GM18870 (cell line): ENCODE measurements at regions not wholly inside any gene's neighbourhood (a gene's known extent, or its start where the extent isn't known, plus 50 kb on each side); places are given as distances from the start of the nearest gene placed in this dataset.
"Not testable (repeated sequence)": the region's sequence is repeated elsewhere in the genome, so short reads cannot be mapped to it uniquely, and the experiment has no call there.

Experiments used
- ATAC-seq: cut with Tn5 transposase; IDR thresholded peaks from one replicate; pipeline ENCODE4 v1.9.1; 2021; ENCODE audit warnings: moderate library complexity; ENCODE audit not compliant: unreplicated experiment

DNA sequence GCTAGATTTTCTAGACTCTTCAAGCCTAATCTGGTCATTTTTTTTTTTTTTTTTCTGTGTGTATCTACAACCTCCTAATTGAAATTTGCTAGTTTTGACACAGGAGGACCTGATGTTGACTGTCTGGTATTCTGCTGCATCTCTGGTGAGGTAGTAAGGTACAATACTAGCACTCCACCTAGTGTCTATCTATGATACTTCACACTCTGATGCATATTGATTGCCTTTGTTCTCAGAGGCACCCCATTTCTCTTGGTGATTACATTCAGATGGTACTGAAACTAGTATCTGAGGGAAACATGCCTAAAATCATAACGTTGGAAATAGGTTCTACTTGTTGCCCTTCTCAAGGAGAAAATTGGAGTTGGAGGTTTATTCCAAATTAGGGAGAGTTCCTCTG lies 930.5 kb upstream of the NOVA1 start:
- ATAC-seq = no peak

DNA sequence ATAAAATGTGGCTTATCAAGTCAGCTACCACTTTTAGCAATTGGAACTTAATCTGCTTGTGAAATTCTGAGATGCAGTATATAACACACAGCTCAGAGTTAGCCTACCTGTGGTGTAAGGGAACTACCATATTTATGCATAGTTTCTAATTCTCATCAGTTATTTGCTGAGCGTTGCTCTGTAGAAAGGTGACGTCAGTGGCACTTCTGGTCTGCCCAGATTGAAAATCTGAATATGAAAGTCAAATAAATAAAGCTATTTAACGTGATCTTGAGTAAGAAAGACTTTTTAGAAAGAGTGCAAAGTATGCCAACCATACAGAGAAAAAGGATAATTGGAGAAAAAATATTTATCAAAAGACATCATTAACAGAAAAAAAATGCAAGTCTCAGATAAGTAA lies 938.9 kb upstream of the NOVA1 start:
- ATAC-seq = no peak

DNA sequence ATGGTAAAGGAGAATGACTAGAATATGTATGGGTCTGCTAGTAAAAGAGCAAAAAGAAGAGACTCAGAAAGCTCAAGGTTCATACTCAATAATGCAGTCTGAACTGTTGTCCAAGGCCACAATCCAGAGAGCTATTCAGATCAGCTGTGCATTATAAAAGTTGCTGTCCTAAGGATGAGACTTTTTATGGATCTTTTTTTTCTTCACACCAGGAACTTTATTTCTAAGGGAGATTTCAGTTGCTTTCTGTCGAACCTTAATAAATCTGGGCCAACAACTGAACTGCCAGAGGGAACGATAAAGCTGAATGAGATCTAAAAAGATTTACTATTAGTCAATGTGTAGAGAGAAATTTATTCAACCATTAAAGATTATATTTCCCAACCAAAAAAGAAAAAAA lies 948.3 kb upstream of the NOVA1 start:
- ATAC-seq = no peak

DNA sequence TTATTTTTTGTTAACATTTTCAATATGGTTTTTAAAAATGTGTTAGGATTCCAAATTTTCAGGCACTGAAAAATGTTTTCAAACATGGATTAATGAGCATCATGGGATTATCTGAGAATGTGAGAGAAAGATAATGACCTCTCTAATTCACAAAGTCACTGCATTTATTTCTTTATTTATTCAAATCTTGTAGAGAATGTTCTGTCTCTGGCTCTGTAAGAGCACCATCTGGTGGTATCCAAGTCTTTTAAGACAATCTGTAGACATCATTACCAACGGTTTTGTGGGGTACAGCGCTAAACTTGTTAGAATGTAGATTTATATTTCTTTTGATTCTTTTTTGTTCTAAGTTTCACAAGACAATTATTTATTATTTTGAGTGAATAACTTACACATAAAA lies 956.0 kb upstream of the NOVA1 start:
- no peak for ATAC-seq

DNA sequence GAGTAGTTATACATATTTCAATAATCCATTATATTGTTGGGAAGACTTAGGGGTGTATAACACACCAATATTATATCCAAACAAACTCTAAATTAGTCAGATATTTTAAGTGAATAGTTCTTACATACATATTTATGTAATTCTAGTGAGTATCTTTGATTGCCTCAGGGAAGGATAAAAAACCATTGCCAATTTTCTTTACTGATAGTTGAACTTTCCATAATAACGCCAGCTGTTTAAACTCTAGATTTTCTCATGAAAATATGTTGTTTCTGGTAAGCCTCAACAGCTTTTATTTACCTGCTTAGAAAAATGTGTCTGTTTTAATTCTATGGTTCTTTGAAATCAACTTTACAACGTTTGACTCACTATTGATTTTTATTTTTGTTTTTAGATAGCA lies 959.6 kb upstream of the NOVA1 start:
- no peak for ATAC-seq

DNA sequence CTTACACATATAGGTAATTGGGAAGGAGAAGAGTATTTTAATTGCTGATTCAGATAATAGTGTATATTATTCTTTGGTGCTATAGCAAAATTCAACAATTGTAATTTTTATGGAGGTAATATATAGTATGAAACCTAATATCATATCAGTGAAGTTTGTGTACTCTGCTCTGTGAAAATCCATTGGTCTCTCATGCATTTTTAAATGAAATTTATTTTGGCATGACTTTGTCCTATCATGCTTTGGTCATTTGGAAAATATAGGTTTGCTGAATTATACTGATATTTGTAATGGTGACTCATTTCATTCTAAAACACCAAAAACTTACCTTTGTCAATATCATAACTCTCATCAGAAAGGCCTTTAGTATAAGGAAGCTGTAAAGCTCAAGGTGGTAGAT lies 962.0 kb upstream of the NOVA1 start:
- no peak for ATAC-seq

DNA sequence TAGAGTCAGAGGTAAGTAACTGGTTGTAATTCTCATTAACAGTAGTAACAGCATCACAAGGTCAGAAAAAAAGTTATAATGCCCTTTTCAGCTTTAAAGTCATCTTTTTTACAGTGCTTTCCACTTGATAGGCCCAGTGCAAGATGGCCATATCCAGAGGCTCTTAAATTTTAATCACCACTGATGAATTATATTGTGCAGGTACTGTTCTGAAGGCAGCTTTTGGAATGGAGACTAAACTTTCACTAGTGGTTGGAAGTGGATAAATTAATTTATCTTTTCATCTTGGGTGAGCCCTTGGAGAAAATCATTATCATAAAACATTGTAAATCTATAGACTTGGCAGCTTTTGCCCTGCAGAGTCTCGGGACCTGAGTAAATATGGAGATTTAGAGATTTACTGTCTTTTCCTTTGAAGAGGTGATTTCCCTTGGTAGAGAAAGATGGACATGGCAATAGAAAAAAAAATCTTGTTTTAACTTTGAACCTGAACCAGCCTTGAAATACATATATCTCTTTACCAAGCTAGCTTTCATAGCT lies 969.1 kb upstream of the NOVA1 start:
- no peak for ATAC-seq

GRCh38 chr14:27573018-27573417 lies 975.2 kb upstream of the NOVA1 start:
- no peak for ATAC-seq

- no peak for ATAC-seq
Observed at GRCh38 chr14:27587103-27587502, 989.3 kb upstream of the NOVA1 start.

DNA sequence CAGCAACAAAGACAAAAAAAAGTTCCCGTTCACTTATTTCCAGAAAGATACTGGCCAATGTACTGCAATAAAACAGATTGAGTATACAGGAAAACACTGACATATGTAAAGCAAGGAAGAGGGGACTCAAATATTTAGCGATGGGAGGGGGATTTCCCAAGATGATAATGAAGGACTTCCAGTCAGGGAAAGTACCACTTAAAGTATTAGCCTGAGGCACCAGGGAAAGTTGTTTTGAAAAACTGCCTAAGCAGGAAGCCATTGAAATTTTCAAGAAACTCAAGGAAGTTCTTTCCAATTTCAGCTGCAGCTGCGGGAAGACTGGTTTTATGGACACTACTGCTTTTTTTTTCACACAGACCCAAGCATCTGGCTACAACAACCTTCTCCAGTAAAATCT lies 1007.4 kb upstream of the NOVA1 start:
- ATAC-seq = no peak

GRCh38 chr14:27608377-27608776 lies 1010.5 kb upstream of the NOVA1 start:
- ATAC-seq = no peak

DNA sequence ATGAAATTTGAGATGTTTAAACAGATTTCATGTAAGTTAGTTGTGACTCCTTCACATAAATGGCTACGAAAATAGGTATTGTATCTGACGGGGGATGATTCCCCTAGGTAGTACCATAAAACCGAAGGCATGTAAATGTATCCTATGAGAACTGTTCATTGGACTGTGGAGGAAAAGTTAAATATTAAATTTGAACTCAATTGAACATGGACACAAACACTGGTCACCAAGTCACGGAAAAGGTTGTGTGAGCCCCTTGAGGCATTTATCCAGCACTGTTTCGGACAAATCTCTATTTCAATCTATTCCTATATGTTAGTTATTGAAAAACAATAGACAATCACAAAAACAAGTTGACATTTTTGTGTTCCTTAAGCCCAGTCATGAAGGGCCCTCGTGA lies 1014.3 kb upstream of the NOVA1 start:
- ATAC-seq = no peak

GRCh38 chr14:27613102-27613501 lies 1015.3 kb upstream of the NOVA1 start:
- no peak for ATAC-seq

GRCh38 chr14:27623782-27624181 lies 1025.9 kb upstream of the NOVA1 start:
- ATAC-seq = no peak

GRCh38 chr14:27634056-27634970 lies 1036.5 kb upstream of the NOVA1 start:
- no peak for ATAC-seq

DNA sequence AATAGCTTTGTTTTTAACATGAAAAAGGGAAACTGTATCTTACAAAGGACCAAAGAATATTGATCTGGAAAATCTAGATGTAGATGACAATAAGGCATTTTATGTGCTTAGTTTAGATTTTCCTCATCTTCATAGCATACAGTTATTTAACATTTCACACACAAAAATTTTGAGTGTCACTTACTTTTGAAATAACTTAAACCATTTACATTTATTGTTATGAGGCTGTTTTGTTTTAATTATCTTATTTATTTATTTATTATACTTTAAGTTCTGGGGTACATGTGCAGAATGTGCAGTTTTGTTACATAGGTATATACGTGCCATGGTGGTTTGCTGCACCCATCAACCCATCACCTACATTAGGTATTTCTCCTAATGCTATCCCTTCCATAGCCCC lies 1042.9 kb upstream of the NOVA1 start:
- ATAC-seq = not testable (repeated sequence)

DNA sequence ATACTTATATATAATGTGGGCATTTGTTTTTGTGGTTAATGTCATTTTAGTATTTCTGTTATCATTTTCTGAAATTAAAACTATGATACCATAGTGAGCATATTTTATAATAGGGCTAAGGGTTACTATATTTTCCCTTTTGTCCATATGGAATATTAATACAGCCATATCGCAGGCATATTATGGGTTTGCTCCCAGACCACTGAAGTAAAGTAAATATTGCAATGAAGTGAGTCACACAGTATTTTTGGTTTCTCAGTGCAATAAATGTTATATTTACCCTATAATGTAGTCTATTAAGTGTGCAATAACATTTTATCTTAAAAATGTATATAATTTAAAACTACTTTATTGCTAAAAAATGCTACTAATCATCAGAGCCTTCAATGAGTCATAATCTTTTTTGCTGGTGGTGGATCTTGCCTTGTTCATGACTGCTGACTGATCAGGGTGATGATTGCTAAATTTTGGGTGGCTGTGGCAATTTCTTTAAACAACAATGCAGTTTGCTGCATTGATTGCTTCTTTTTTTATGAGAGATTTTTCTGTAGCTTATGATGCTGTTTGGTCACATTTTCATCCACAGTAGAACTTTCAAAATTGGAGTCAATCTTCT lies 1044.5 kb upstream of the NOVA1 start:
- ATAC-seq = no peak

DNA sequence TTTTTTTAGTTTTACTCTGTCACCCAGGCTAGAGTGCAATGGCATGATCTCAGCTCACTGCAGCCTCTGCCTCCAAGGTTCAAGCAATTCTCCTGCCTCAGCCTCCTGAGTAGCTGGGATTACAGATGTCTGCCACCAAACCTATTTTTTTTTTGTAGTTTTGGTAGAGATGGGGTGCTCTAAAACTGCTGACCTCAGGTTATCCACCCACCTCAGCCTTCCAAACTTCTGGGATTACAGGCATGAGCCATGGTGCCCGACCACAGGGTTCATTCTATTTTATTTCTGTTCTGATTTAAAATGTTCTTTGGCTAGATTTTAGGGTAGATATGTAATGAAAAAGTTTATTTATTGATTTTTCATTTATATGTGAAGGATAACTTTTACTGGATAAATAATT lies 1062.8 kb upstream of the NOVA1 start:
- ATAC-seq = no peak

GRCh38 chr14:27668531-27668930 lies 1070.7 kb upstream of the NOVA1 start:
- ATAC-seq = no peak

- no peak for ATAC-seq
Observed at GRCh38 chr14:27672047-27672446, 1074.2 kb upstream of the NOVA1 start.

DNA sequence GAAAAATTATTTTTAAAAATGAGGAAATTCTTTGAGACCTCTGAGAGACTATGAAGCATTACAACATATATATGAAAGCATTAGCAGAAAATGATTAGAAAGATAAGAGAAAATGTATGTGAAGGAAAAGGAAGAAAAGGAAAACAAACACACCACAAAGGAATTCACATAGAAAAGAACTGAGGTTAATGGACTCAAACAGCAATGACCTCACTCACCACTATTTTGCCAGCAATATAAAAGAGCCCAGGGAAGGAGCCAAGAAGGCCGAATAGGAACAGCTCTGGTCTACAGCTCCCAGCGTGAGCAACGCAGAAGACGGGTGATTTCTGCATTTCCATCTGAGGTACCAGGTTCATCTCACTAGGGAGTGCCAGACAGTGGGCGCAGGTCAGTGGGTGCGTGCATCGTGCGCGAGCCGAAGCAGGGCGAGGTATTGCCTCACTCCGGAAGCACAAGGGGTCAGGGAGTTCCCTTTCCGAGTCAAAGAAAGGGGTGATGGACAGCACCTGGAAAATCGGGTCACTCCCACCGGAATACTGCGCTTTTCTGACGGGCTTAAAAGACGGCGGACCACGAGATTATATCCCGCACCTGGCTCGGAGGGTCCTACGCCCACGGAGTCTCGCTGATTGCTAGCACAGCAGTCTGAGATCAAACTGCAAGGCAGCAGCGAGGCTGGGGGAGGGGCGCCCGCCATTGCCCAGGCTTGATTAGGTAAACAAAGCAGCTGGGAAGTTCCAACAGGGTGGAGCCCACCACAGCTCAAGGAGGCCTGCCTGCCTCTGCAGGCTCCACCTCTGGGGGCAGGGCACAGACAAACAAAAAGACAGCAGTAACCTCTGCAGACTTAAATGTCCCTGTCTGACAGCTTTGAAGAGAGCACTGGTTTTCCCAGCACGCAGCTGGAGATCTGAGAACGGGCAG lies 1075.2 kb upstream of the NOVA1 start:
- not testable (repeated sequence) for ATAC-seq
